IMR-90 (cell line): ENCODE measurements at regions not wholly inside any gene's neighbourhood (a gene's known extent, or its start where the extent isn't known, plus 50 kb on each side); places are given as distances from the start of the nearest gene placed in this dataset.

Experiments used
- ATAC-seq: fragments of 200-7000 bp; cut with Tn5 transposase; 2 replicates; pipeline ENCODE4 v1.9.1; 2020; ENCODE audit warnings: low read depth, mild to moderate bottlenecking, moderate library complexity
- BruUV-seq: library from RNA; stranded (reverse); fragments of 400-500 nt; replicated peaks from 2 replicates; lab custom pipeline; 2021; lab: Mats Ljungman, UMichigan
- CTCF ChIA-PET: fragments of 300-600 bp; formaldehyde crosslinking; extraction: SDS; loops from one replicate; lab custom pipeline; 2021; ENCODE audit warnings: antibody characterized with exemption; lab: Yijun Ruan, JAX
- POLR2A ChIA-PET: fragments of 300-600 bp; sonication (Branson Sonifier 250); formaldehyde crosslinking; loops from one replicate; lab custom pipeline; 2022; ENCODE audit warnings: antibody characterized with exemption; ENCODE audit not compliant: unreplicated experiment; lab: Charles Lee
- DNase-seq: peaks from one replicate; pipeline ENCODE4 v3.0.0; 2013
- H2AFZ ChIP-seq: replicated peaks from 2 replicates; pipeline ENCODE3; 2013; ENCODE audit warnings: low read length, mild to moderate bottlenecking; ENCODE audit not compliant: poor library complexity
- H2AK5ac ChIP-seq: 2 replicates; pipeline ENCODE4 v1.6.1; 2013; ENCODE audit warnings: low read depth, low read length, inconsistent platforms
- H2AK9ac ChIP-seq: replicated peaks from 2 replicates; pipeline ENCODE3; 2013; ENCODE audit warnings: mild to moderate bottlenecking, low read depth, low read length, moderate library complexity; ENCODE audit not compliant: poor library complexity
- H2BK120ac ChIP-seq: 2 replicates; pipeline ENCODE4 v1.6.1; 2013; ENCODE audit warnings: low read depth, low read length, inconsistent platforms
- H2BK15ac ChIP-seq: 3 replicates; pipeline ENCODE4 v1.6.1; 2013; ENCODE audit warnings: low read depth, low read length, inconsistent platforms
- H2BK20ac ChIP-seq: 2 replicates; pipeline ENCODE4 v1.6.1; 2013; ENCODE audit warnings: low read depth, mild to moderate bottlenecking, inconsistent platforms, low read length, moderate library complexity
- H2BK5ac ChIP-seq: 2 replicates; pipeline ENCODE4 v1.6.1; 2013; ENCODE audit warnings: mild to moderate bottlenecking, low read depth, low read length, inconsistent platforms; ENCODE audit not compliant: poor library complexity, severe bottlenecking
- H3K14ac ChIP-seq: replicated peaks from 2 replicates; pipeline ENCODE4 v1.6.1; 2013; ENCODE audit warnings: low read depth, low read length, inconsistent platforms
- H3K18ac ChIP-seq: 2 replicates; pipeline ENCODE4 v1.6.1; 2013; ENCODE audit warnings: low read depth, low read length, control low read depth
- H3K23ac ChIP-seq: 2 replicates; pipeline ENCODE4 v1.6.1; 2013; ENCODE audit warnings: low read depth, low read length, inconsistent platforms
- H3K27ac ChIP-seq: 2 replicates; pipeline ENCODE4 v1.5.1; 2013; ENCODE audit warnings: mild to moderate bottlenecking, control low read depth, low read length; ENCODE audit not compliant: insufficient read depth
- H3K27me3 ChIP-seq: 2 replicates; pipeline ENCODE4 v1.6.1; 2013; ENCODE audit warnings: low read length; ENCODE audit not compliant: control insufficient read depth, insufficient read depth
- H3K36me3 ChIP-seq: 2 replicates; pipeline ENCODE4 v1.6.1; 2013; ENCODE audit warnings: low read length, mixed read lengths; ENCODE audit not compliant: control insufficient read depth, insufficient read depth
- H3K4ac ChIP-seq: 2 replicates; pipeline ENCODE4 v1.6.1; 2013; ENCODE audit warnings: low read depth, low read length, inconsistent platforms
- H3K4me1 ChIP-seq: 2 replicates; pipeline ENCODE4 v1.6.1; 2013; ENCODE audit warnings: low read length, mixed read lengths; ENCODE audit not compliant: control insufficient read depth, insufficient read depth
- H3K4me2 ChIP-seq: 2 replicates; pipeline ENCODE4 v1.6.1; 2013; ENCODE audit warnings: low read depth, mild to moderate bottlenecking, control low read depth, low read length, moderate library complexity
- H3K4me3 ChIP-seq: 2 replicates; pipeline ENCODE4 v1.5.1; 2013; ENCODE audit warnings: low read depth, mild to moderate bottlenecking, control low read depth, low read length, moderate library complexity; ENCODE audit not compliant: insufficient read depth
- H3K56ac ChIP-seq: 2 replicates; pipeline ENCODE4 v1.6.1; 2013; ENCODE audit warnings: low read length, inconsistent platforms; ENCODE audit not compliant: insufficient read depth; ENCODE audit errors: extremely low read depth
- H3K79me1 ChIP-seq, 2 experiments: 2 replicates each; pipeline ENCODE4 v1.6.1; 2013; ENCODE audit warnings: low read length in 2 of 2, inconsistent platforms in 1 of 2, low read depth in 1 of 2
- H3K9ac ChIP-seq: 2 replicates; pipeline ENCODE4 v1.6.1; 2013; ENCODE audit warnings: low read depth, low read length, control low read depth
- H3K9me1 ChIP-seq: 2 replicates; pipeline ENCODE4 v1.6.1; 2013; ENCODE audit warnings: low read length, inconsistent platforms; ENCODE audit not compliant: insufficient read depth
- H3K9me3 ChIP-seq: 2 replicates; pipeline ENCODE4 v1.6.1; 2013; ENCODE audit warnings: low read length; ENCODE audit not compliant: control insufficient read depth, insufficient read depth
- H4K20me1 ChIP-seq: 2 replicates; pipeline ENCODE4 v1.6.1; 2013; ENCODE audit warnings: low read length, inconsistent platforms; ENCODE audit not compliant: insufficient read depth
- H4K5ac ChIP-seq: 2 replicates; pipeline ENCODE4 v1.6.1; 2013; ENCODE audit warnings: mild to moderate bottlenecking, low read depth, low read length, control low read depth
- H4K8ac ChIP-seq, 2 experiments: 2 replicates each; pipeline ENCODE4 v1.6.1; 2013; ENCODE audit warnings: low read depth in 2 of 2, low read length in 2 of 2, control low read depth in 1 of 2, inconsistent platforms in 1 of 2
- H4K91ac ChIP-seq: 2 replicates; pipeline ENCODE4 v1.6.1; 2013; ENCODE audit warnings: low read depth, low read length, inconsistent platforms; ENCODE audit not compliant: insufficient read depth
- BHLHE40 ChIP-seq: fragments of 150-350 bp; IDR thresholded peaks from 2 replicates; pipeline ENCODE4 v1.6.1; 2016; ENCODE audit warnings: mild to moderate bottlenecking, low read depth, low read length
- FOS ChIP-seq: fragments of 150-350 bp; IDR thresholded peaks from 2 replicates; pipeline ENCODE4 v1.6.1; 2016; ENCODE audit warnings: low read depth, low read length
- MAFK ChIP-seq: IDR thresholded peaks from 2 replicates; pipeline ENCODE4 v1.6.1; 2012; ENCODE audit warnings: low read depth, low read length, improper control_type of control experiment
- MAZ ChIP-seq: IDR thresholded peaks from 2 replicates; pipeline ENCODE4 v1.6.1; 2012; ENCODE audit warnings: low read depth, mild to moderate bottlenecking, low read length, improper control_type of control experiment, moderate library complexity, borderline replicate concordance
- MXI1 ChIP-seq: IDR thresholded peaks from 2 replicates; pipeline ENCODE4 v1.6.1; 2012; ENCODE audit warnings: low read depth, mild to moderate bottlenecking, low read length, moderate library complexity, borderline replicate concordance
- POLR2A ChIP-seq: IDR thresholded peaks from 2 replicates; pipeline ENCODE4 v1.6.1; 2012; ENCODE audit warnings: mild to moderate bottlenecking, low read depth, low read length
- RAD21 ChIP-seq: IDR thresholded peaks from 2 replicates; pipeline ENCODE4 v1.6.1; 2012; ENCODE audit warnings: low read length, improper control_type of control experiment
- RCOR1 ChIP-seq: IDR thresholded peaks from 2 replicates; pipeline ENCODE4 v1.6.1; 2012; ENCODE audit warnings: mild to moderate bottlenecking, low read length, improper control_type of control experiment; ENCODE audit not compliant: insufficient replicate concordance
- RFX5 ChIP-seq: IDR thresholded peaks from 2 replicates; pipeline ENCODE4 v1.8.0; 2012; ENCODE audit warnings: low read depth, mild to moderate bottlenecking, low read length, moderate library complexity
- SMC3 ChIP-seq: fragments of 150-350 bp; IDR thresholded peaks from 2 replicates; pipeline ENCODE4 v1.6.1; 2016; ENCODE audit warnings: low read depth, mild to moderate bottlenecking, antibody characterized with exemption, low read length, moderate library complexity
- WGBS, 2 experiments: methylation state at CpG; one replicate each; pipeline versions ENCODE4 v1.1.5 to v1.1.7; 2013; ENCODE audit warnings: missing lambda C conversion rate in 2 of 2; ENCODE audit not compliant: insufficient read length in 1 of 2; ENCODE audit errors: extremely low coverage in 2 of 2; 5-methylcytosine and 5-hydroxymethylcytosine counted together
- dilution Hi-C: fragments of 300-500 bp; cut with HindIII; formaldehyde crosslinking; loops from one replicate; pipeline ENCODE4 v1.14.3; 2018; ENCODE audit warnings: low sequenced_read_pairs; ENCODE audit not compliant: unreplicated experiment
- in situ Hi-C: fragments of 300-500 bp; cut with MboI; formaldehyde crosslinking; loops from 3 replicates; pipeline ENCODE4 v1.14.3; 2019; ENCODE audit warnings: low sequenced_read_pairs, inconsistent platforms, mixed read lengths
- intact Hi-C: fragments of 100-400 bp; cut with micrococcal nuclease; formaldehyde crosslinking; loops from 2 replicates; pipeline ENCODE4 v1.10.0; 2022
- TF ChIP-seq, protein P1 (sequence below): fragments of 150-350 bp; IDR thresholded peaks from 2 replicates; pipeline ENCODE4 v1.6.1; 2016; ENCODE audit warnings: low read depth, mild to moderate bottlenecking, low read length, moderate library complexity, borderline replicate concordance
- TF ChIP-seq, protein P2 (sequence below): fragments of 150-350 bp; IDR thresholded peaks from 2 replicates; pipeline ENCODE4 v1.6.1; 2017; ENCODE audit warnings: mild to moderate bottlenecking, antibody characterized with exemption, low read length, low read depth

- intact Hi-C loops, result no loop called here
- WGBS, 2 experiments, result no CpG with 5 or more reads among the region's 3 CpGs
- BruUV-seq, result no TSS peak
- Histone ChIP-seq H2AFZ (no peak overlapping the region), H3K9ac (no peak overlapping the region; the same call in 1 of the 2 replicates), H2BK120ac (peak overlapping the region; percentile 97), H3K4me2 (no peak overlapping the region), H3K27ac (peak overlapping the region; percentile 20; the same call in 1 of the 2 replicates), H4K20me1 (no peaks in the 10 kb centered on the region), H4K5ac (peak overlapping the region; percentile 85), H2BK5ac (peak overlapping the region; percentile 94), H3K27me3 (no peaks in the 10 kb centered on the region), H3K4me3 (no peak overlapping the region), H3K9me3 (no peaks in the 10 kb centered on the region), H2AK9ac (no peak overlapping the region), H3K56ac (peak overlapping the region; percentile 76), H3K4ac (peak overlapping the region; percentile 84; the same call in 1 of the 2 replicates), H3K36me3 (no peaks in the 10 kb centered on the region), H3K4me1 (peaks cover 17% of the 10 kb centered on the region), H3K79me1 (no peaks in the 10 kb centered on the region), H4K91ac (peak overlapping the region; percentile 53), H2AK5ac (peak overlapping the region; percentile 86), H3K9me1 (peaks cover 4% of the 10 kb centered on the region; the same call in 1 of the 2 replicates), H4K8ac (peak overlapping the region; percentile 57 to 91), H2BK15ac (peak overlapping the region; percentile 67), H3K23ac (peak overlapping the region; percentile 74; the same call in 1 of the 2 replicates), H3K18ac (peak overlapping the region; percentile 92), H3K14ac (peak overlapping the region; percentile 84), H2BK20ac (peak overlapping the region; percentile 97)
- TF ChIP-seq, protein P1, sequence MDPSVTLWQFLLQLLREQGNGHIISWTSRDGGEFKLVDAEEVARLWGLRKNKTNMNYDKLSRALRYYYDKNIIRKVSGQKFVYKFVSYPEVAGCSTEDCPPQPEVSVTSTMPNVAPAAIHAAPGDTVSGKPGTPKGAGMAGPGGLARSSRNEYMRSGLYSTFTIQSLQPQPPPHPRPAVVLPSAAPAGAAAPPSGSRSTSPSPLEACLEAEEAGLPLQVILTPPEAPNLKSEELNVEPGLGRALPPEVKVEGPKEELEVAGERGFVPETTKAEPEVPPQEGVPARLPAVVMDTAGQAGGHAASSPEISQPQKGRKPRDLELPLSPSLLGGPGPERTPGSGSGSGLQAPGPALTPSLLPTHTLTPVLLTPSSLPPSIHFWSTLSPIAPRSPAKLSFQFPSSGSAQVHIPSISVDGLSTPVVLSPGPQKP, result no peak
- TF ChIP-seq SMC3 (no peak), RCOR1 (no peak), FOS (no peak), RAD21 (no peak), POLR2A (no peak), MAZ (no peak), MAFK (no peak), RFX5 (no peak), BHLHE40 (no peak), MXI1 (no peak)
- TF ChIP-seq, protein P2, sequence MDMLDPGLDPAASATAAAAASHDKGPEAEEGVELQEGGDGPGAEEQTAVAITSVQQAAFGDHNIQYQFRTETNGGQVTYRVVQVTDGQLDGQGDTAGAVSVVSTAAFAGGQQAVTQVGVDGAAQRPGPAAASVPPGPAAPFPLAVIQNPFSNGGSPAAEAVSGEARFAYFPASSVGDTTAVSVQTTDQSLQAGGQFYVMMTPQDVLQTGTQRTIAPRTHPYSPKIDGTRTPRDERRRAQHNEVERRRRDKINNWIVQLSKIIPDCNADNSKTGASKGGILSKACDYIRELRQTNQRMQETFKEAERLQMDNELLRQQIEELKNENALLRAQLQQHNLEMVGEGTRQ, result no peak
- ChIA-PET CTCF (interaction anchor here (0.7 kb wide), 1 partner anchor 52 kb away, joined by 3 read pairs; no protein-coding TSS in a partner anchor), POLR2A (interaction anchor here (1.6 kb wide), 1 partner anchor 617 kb away, joined by 4 read pairs; the partner anchor contains the start of gene PLK2)
- dilution Hi-C loops, result no loop called here
- in situ Hi-C loops, result no loop called here
- DNase-seq (no peak), ATAC-seq (no peak)
These were observed 359.9 kb upstream of the ACTBL2 start for GRCh38 chr5:57842364-57843058.
